Nephron (organoid): ENCODE measurements at regions not wholly inside any gene's neighbourhood (a gene's known extent, or its start where the extent isn't known, plus 50 kb on each side); places are given as distances from the start of the nearest gene placed in this dataset.

Experiments
- H3K27ac Mint-ChIP-seq, 3 experiments: 2 replicates each; pipeline ENCODE4 v1.8.0; 2020; ENCODE audit warnings: mixed read lengths in 3 of 3, mild to moderate bottlenecking in 2 of 3, moderate library complexity in 1 of 3
- H3K27me3 Mint-ChIP-seq: 2 replicates; pipeline ENCODE4 v1.8.0; 2021; ENCODE audit warnings: low read depth, mild to moderate bottlenecking, moderate library complexity, mixed read lengths
- H3K36me3 Mint-ChIP-seq: 2 replicates; pipeline ENCODE4 v1.8.0; 2020; ENCODE audit warnings: low read depth, mixed read lengths
- H3K4me1 Mint-ChIP-seq: 2 replicates; pipeline ENCODE4 v1.8.0; 2020; ENCODE audit warnings: mixed read lengths
- H3K4me3 Mint-ChIP-seq, 3 experiments: 2 replicates each; pipeline ENCODE4 v1.8.0; 2020; ENCODE audit warnings: mild to moderate bottlenecking in 3 of 3, mixed read lengths in 3 of 3, moderate library complexity in 2 of 3
- H3K9me3 Mint-ChIP-seq: 2 replicates; pipeline ENCODE4 v1.8.0; 2020; ENCODE audit warnings: mixed read lengths
- TF ChIP-seq, protein P1 (sequence below), 3 experiments: fragments of 200-600 bp; sonication (generic); IDR thresholded peaks; one replicate each; pipeline ENCODE4 v1.5.0; 2021; ENCODE audit warnings: antibody characterized with exemption in 3 of 3; ENCODE audit not compliant: unreplicated experiment in 3 of 3

DNA sequence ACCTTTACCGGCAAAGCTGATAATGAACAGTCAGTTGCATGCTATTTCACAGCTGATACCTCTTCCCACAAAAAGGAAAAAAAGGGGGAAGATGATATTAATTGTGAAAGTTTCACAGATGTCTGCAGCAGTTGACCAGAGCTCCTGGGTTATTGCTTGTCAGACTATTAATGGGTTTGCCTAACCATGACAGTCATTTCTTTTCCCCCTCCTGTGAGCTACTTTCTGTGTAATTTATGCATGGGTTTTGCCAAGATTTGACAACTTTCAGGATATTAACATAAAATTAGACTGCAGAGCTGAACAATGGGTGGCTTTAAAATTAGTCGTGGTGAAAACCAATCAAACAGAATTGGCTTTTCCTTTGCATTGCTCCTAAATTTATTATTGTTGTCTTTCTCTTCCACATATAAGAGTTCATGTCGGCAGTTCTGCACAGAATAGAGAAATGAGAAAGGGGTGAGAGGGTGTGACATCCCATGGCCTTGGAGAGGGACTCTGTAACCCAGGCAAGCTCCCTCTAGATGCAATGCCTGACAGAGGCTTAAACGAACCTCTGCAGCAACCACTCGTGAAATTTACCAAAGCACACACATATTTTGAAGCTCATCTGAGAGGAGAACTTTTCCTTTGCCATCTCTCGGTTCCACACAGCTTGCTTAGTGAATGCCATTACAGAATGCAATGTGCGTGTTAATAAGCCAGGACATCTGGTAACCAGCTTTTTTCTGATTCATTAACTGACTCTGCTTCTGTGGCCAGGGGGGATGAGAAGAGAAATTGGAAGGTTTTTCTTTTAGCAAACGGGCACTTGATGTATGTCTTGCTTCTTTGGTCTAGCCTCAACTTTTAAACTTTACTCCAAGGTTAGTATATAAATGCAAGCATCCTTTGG, 82.2 kb upstream of the ITGA4 start:
- no peak overlapping the region for H3K27ac Mint-ChIP-seq
- peaks cover 37% of the 10 kb centered on the region for H3K4me1 Mint-ChIP-seq
- no peaks in the 10 kb centered on the region for H3K9me3 Mint-ChIP-seq
- H3K27me3 Mint-ChIP-seq: peaks cover 4% of the 10 kb centered on the region
- H3K36me3 Mint-ChIP-seq: no peaks in the 10 kb centered on the region
- TF ChIP-seq, protein P1, sequence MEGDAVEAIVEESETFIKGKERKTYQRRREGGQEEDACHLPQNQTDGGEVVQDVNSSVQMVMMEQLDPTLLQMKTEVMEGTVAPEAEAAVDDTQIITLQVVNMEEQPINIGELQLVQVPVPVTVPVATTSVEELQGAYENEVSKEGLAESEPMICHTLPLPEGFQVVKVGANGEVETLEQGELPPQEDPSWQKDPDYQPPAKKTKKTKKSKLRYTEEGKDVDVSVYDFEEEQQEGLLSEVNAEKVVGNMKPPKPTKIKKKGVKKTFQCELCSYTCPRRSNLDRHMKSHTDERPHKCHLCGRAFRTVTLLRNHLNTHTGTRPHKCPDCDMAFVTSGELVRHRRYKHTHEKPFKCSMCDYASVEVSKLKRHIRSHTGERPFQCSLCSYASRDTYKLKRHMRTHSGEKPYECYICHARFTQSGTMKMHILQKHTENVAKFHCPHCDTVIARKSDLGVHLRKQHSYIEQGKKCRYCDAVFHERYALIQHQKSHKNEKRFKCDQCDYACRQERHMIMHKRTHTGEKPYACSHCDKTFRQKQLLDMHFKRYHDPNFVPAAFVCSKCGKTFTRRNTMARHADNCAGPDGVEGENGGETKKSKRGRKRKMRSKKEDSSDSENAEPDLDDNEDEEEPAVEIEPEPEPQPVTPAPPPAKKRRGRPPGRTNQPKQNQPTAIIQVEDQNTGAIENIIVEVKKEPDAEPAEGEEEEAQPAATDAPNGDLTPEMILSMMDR (IDR thresholded peaks at IDR 0.05; ENCODE audit: unreplicated experiment in 3 of 3): no peak
- H3K4me3 Mint-ChIP-seq: no peak overlapping the region

DNA sequence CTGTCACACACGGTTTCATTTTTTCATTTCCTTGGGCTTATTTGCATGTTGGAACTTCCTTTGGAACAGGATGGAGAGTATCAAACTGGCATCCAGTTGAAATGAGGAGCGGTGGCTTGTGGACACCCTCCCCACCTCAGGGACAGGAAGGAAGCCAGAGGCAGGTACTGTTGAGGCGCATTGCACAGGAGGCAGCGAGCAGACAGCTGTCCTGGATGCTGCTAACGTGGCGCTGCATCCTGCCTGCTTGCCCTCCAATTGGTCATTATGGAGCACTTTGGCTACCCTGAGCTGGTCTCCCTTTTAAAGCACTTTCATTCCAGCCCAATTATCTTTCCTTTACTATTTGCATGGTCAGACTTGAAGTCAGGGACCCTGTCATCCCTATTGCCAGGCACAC, 80.7 kb upstream of the ITGA4 start:
- Mint-ChIP-seq H3K4me3 (no peak overlapping the region), H3K27ac (no peak overlapping the region), H3K36me3 (no peaks in the 10 kb centered on the region), H3K4me1 (peaks cover 30% of the 10 kb centered on the region), H3K9me3 (no peaks in the 10 kb centered on the region), H3K27me3 (peaks cover 4% of the 10 kb centered on the region)
- TF ChIP-seq, protein P1 (IDR thresholded peaks at IDR 0.05; ENCODE audit: unreplicated experiment in 3 of 3): no peak

GRCh38 chr2:181376999-181377398, 80.2 kb upstream of the ITGA4 start:
- TF ChIP-seq, protein P1 (IDR thresholded peaks at IDR 0.05; ENCODE audit: unreplicated experiment in 3 of 3): no peak
- Mint-ChIP-seq H3K36me3 (no peaks in the 10 kb centered on the region), H3K4me3 (no peak overlapping the region), H3K27ac (no peak overlapping the region), H3K27me3 (peaks cover 4% of the 10 kb centered on the region), H3K4me1 (peaks cover 25% of the 10 kb centered on the region), H3K9me3 (no peaks in the 10 kb centered on the region)

DNA sequence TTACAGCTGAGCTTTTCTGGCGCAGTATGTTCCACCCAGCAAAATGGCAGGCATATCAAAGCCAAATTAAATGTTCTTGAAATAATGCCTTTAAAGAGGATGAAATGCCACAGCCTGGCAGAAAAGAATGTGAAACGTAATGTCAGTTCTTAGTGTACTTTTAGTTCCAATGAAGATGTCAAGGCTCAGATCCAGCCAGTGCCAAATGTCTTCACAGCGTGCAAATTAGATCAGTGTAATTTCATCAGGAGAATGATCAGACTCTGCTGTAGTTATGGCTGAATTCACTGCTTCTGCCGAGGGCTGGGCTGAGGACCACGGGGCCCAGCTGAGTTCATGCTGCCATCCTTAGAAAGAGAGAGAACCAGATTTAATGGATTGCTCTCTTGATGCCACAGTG, 78.7 kb upstream of the ITGA4 start:
- Mint-ChIP-seq H3K36me3 (no peaks in the 10 kb centered on the region), H3K27me3 (peaks cover 4% of the 10 kb centered on the region), H3K4me3 (no peak overlapping the region), H3K9me3 (no peaks in the 10 kb centered on the region), H3K27ac (no peak overlapping the region), H3K4me1 (peaks cover 10% of the 10 kb centered on the region)
- TF ChIP-seq, protein P1 (IDR thresholded peaks at IDR 0.05; ENCODE audit: unreplicated experiment in 3 of 3): no peak

GRCh38 chr2:181380581-181380980, 76.6 kb upstream of the ITGA4 start:
- Mint-ChIP-seq H3K9me3 (peaks cover 4% of the 10 kb centered on the region), H3K4me1 (no peaks in the 10 kb centered on the region), H3K27me3 (peaks cover 4% of the 10 kb centered on the region), H3K4me3 (no peak overlapping the region), H3K27ac (no peak overlapping the region), H3K36me3 (no peaks in the 10 kb centered on the region)
- TF ChIP-seq, protein P1 (IDR thresholded peaks at IDR 0.05; ENCODE audit: unreplicated experiment in 3 of 3): no peak

DNA sequence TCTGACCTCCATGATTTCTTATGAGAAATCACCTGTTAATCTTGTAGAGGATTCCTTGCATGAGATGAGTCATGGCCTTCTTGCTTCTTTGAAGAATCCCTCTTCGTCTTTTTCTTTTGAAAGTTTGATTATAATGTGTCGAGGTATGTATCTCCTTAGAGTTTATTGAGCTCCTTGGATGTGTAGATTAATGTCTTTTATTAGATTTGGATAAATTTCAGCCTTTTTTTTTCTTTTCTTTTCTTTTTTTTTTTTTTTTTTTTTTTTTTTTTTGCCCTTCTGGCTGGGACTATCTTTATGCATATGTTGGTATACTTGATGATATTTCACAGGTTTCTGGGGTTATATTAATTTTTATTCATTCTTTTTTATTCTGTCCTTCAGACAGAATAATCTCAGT, 72.3 kb upstream of the ITGA4 start:
- Mint-ChIP-seq H3K27ac (no peak overlapping the region), H3K27me3 (no peaks in the 10 kb centered on the region), H3K9me3 (peaks cover 6% of the 10 kb centered on the region), H3K4me1 (no peaks in the 10 kb centered on the region), H3K36me3 (no peaks in the 10 kb centered on the region), H3K4me3 (no peak overlapping the region)
- TF ChIP-seq, protein P1 (IDR thresholded peaks at IDR 0.05; ENCODE audit: unreplicated experiment in 3 of 3): no peak
